Cardiac muscle cell (in vitro differentiated cells and primary cell): ENCODE measurements at regions not wholly inside any gene's neighbourhood (a gene's known extent, or its start where the extent isn't known, plus 50 kb on each side); places are given as distances from the start of the nearest gene placed in this dataset.

ENCODE experiments used
- DNase-seq, 2 donors: peaks; one replicate each; pipeline versions ENCODE4 v3.0.0 to v3.0.0-alpha.2; 2010 to 2017; ENCODE audit warnings: low read depth in 1 of 2, low spot score in 1 of 2
- H3K27ac ChIP-seq: fragments of 200-600 bp; sonication (generic); 2 replicates; pipeline ENCODE4 v1.5.1; 2016
- H3K27me3 ChIP-seq: fragments of 200-600 bp; sonication (generic); 2 replicates; pipeline ENCODE4 v1.6.0; 2016; ENCODE audit warnings: control low read depth
- H3K36me3 ChIP-seq: fragments of 200-600 bp; sonication (generic); 2 replicates; pipeline ENCODE4 v1.5.1; 2016; ENCODE audit warnings: control low read depth
- H3K4me1 ChIP-seq: fragments of 200-600 bp; sonication (generic); 2 replicates; pipeline ENCODE4 v1.8.1; 2017; ENCODE audit warnings: low read depth, mild to moderate bottlenecking, mixed run types
- H3K4me3 ChIP-seq: fragments of 200-600 bp; sonication (generic); 2 replicates; pipeline ENCODE4 v1.5.1; 2016; ENCODE audit warnings: mild to moderate bottlenecking
- H3K9me3 ChIP-seq: fragments of 200-600 bp; sonication (generic); 2 replicates; pipeline ENCODE4 v1.5.1; 2017; ENCODE audit warnings: low read depth, mild to moderate bottlenecking, control low read depth
- CTCF ChIP-seq: IDR thresholded peaks from 2 replicates; pipeline ENCODE4 v1.5.1; 2012; ENCODE audit warnings: low read depth, mild to moderate bottlenecking, low read length

DNA sequence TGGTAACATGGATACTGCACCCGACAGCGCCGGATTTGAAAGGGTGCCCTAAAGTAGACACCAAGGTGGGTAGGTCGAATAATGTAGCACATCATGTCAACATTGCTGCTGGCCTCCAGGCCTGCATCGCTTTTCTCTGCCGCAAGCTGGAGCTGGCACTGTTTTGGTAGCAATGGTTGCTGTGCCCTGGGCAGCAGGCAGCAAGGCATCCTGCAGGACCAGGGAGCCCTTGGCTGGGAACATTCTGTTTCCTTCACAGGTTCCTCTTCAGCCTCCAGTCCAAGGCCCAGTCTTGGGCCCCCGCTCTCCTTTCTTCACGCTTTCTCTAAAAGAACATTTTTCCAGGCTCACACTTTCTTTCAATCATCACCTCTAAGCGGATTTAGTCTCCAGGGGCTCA lies 365.8 kb upstream of the JARID2 start:
- Histone ChIP-seq H3K4me3 (no peak overlapping the region), H3K4me1 (peaks cover 23% of the 10 kb centered on the region), H3K27ac (no peak overlapping the region), H3K9me3 (no peaks in the 10 kb centered on the region), H3K36me3 (no peaks in the 10 kb centered on the region), H3K27me3 (no peaks in the 10 kb centered on the region)
- no peak for TF ChIP-seq CTCF
- no peak for DNase-seq

- Histone ChIP-seq H3K4me3 (no peak overlapping the region), H3K27ac (no peak overlapping the region), H3K4me1 (peaks cover 23% of the 10 kb centered on the region), H3K9me3 (no peaks in the 10 kb centered on the region), H3K36me3 (no peaks in the 10 kb centered on the region), H3K27me3 (no peaks in the 10 kb centered on the region)
- TF ChIP-seq CTCF: no peak
- DNase-seq: peak in 1 of 2 donors; percentile 56
Measured at GRCh38 chr6:14880677-14881076, 365.2 kb upstream of the JARID2 start.

DNA sequence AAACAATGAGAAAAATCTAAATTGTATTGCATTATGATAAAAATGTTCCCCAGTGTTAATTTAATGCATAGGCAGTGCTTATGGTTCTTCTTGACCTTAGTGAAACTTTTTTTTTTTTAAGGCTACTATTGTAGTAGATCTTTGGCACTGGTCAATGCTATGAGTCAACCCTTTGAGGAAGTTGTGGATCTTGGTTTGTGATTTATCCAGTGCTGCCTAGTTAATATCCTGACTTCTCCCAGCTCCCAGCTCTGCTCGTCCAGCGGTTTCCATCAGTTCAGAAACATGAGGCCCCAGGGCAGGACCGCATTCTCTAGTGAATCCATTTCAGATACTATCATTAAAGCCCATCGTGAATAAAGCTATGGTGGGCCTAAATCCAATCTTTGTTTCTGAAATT lies 364.5 kb upstream of the JARID2 start:
- Histone ChIP-seq H3K4me3 (no peak overlapping the region), H3K27me3 (no peaks in the 10 kb centered on the region), H3K36me3 (no peaks in the 10 kb centered on the region), H3K4me1 (peaks cover 23% of the 10 kb centered on the region), H3K9me3 (no peaks in the 10 kb centered on the region), H3K27ac (no peak overlapping the region)
- TF ChIP-seq CTCF: no peak
- DNase-seq: peak in 1 of 2 donors; percentile 85

DNA sequence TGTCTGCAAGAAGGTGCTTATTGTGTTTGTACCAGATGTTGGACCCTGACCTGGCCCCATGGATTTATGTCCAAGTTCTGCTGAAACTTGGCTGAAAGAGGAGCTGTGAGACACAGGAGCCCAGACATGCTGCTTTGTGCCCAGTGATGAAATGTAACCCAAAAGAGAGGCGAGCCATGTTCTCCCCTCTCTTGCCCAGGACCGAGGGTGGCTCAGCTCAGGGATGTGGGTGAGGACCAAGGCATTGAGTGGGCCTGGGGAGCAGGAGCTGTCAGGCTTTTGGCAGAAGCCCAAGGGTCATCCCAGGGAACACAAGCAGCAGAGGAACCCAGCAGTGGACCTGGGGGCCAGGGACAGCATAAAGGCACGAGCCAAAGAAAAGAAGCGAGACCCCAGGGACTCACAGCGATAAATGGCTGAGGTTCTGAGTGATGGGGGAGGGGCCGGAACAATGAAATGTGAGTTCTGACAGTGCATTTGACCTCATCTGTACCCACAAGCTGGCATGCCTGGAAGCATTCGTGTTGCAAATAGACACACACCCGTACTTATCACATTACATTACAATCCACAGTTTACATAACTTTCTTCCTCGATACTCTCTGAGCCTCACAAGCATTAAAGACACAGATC lies 363.4 kb upstream of the JARID2 start:
- Histone ChIP-seq H3K27ac (no peak overlapping the region), H3K9me3 (no peaks in the 10 kb centered on the region), H3K36me3 (no peaks in the 10 kb centered on the region), H3K27me3 (no peaks in the 10 kb centered on the region), H3K4me3 (no peak overlapping the region), H3K4me1 (peaks cover 18% of the 10 kb centered on the region)
- no peak for TF ChIP-seq CTCF
- no peak for DNase-seq

- no peak overlapping the region for H3K4me3 ChIP-seq
- H3K36me3 ChIP-seq: no peaks in the 10 kb centered on the region
- TF ChIP-seq CTCF: no peak
- peak in 1 of 2 donors; percentile 59 for DNase-seq
- peaks cover 18% of the 10 kb centered on the region for H3K4me1 ChIP-seq
- H3K27me3 ChIP-seq: no peaks in the 10 kb centered on the region
- H3K27ac ChIP-seq: no peak overlapping the region
- no peaks in the 10 kb centered on the region for H3K9me3 ChIP-seq
Measured at GRCh38 chr6:14883921-14884320, 361.9 kb upstream of the JARID2 start.
